Endothelial cell of umbilical vein (primary cell): ENCODE measurements at regions not wholly inside any gene's neighbourhood (a gene's known extent, or its start where the extent isn't known, plus 50 kb on each side); places are given as distances from the start of the nearest gene placed in this dataset.

Experiments used
- EZH2 ChIP-seq: IDR thresholded peaks from 2 replicates; pipeline ENCODE4 v1.6.1; 2012; ENCODE audit warnings: borderline replicate concordance, low read depth, mild to moderate bottlenecking, moderate library complexity, low read length, inconsistent platforms; ENCODE audit not compliant: severe bottlenecking
- GATA2 ChIP-seq: IDR thresholded peaks from 2 replicates; pipeline ENCODE4 v1.7.0; 2011; ENCODE audit warnings: low read depth, mild to moderate bottlenecking, moderate library complexity, mixed read lengths, low read length; ENCODE audit not compliant: insufficient read length, insufficient read depth
- MYC ChIP-seq: IDR thresholded peaks from one replicate; pipeline ENCODE4 v1.6.1; 2011; ENCODE audit warnings: mild to moderate bottlenecking, low read depth, low read length
- POLR2A ChIP-seq: IDR thresholded peaks from 2 replicates; pipeline ENCODE4 v1.6.1; 2012; ENCODE audit warnings: low read depth, mild to moderate bottlenecking, control low read depth, low read length
- POLR2AphosphoS5 ChIP-seq: IDR thresholded peaks from 2 replicates; pipeline ENCODE4 v1.6.1; 2012; ENCODE audit warnings: low read depth, mild to moderate bottlenecking, control low read depth, low read length, moderate library complexity; ENCODE audit not compliant: insufficient read depth
- TF ChIP-seq, protein P1 (sequence below), 2 donors: IDR thresholded peaks; 1 replicate in 1 of 2; 2 replicates in 1 of 2; pipeline ENCODE4 v1.5.1; 2011; ENCODE audit warnings: low read length in 2 of 2, mild to moderate bottlenecking in 2 of 2, moderate library complexity in 2 of 2, control low read depth in 1 of 2, inconsistent platforms in 1 of 2, low read depth in 1 of 2; ENCODE audit not compliant: insufficient read depth in 1 of 2; ENCODE audit errors: extremely low read depth in 1 of 2
- TF ChIP-seq, protein P2 (sequence below): IDR thresholded peaks from 2 replicates; pipeline ENCODE4 v1.6.1; 2011; ENCODE audit not compliant: insufficient read depth, insufficient read length

DNA sequence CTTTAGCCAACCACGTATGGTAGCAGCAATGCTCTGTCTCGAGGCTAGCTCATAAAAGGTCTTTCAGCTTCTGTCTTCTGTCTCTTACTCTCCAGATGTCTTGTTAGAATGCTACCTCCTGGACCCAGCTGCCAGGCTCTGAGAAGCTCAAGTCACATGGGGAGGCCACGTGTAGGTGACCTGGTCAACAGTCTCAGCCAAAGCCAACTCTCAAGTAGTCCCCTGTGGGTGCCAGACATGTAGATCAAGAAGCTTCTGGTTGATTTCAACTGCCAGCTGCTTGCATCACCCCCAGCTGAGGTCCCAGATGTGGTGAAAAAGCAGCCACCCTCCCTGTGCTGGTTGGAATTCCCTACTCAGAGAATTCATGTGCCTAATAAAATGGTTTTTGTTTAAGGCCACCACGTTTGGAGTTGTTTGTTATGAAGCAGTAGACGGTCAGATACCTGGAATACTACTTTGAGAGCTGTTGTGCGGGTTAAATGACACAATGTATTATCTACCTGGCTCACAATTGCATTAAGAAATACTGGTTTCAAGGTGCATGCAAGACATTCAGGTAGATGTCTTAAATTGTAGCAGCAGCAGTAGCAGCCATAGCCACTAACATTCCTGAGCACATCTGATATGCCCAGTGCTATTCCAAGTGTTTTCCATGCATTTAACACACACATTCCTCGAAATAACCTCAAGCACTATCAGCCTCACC, 131.0 kb upstream of the RFC3 start:
- TF ChIP-seq, protein P1, sequence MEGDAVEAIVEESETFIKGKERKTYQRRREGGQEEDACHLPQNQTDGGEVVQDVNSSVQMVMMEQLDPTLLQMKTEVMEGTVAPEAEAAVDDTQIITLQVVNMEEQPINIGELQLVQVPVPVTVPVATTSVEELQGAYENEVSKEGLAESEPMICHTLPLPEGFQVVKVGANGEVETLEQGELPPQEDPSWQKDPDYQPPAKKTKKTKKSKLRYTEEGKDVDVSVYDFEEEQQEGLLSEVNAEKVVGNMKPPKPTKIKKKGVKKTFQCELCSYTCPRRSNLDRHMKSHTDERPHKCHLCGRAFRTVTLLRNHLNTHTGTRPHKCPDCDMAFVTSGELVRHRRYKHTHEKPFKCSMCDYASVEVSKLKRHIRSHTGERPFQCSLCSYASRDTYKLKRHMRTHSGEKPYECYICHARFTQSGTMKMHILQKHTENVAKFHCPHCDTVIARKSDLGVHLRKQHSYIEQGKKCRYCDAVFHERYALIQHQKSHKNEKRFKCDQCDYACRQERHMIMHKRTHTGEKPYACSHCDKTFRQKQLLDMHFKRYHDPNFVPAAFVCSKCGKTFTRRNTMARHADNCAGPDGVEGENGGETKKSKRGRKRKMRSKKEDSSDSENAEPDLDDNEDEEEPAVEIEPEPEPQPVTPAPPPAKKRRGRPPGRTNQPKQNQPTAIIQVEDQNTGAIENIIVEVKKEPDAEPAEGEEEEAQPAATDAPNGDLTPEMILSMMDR (IDR thresholded peaks at IDR 0.05; ENCODE audit: extremely low read depth in 1 of 2, insufficient read depth in 1 of 2, low read depth in 1 of 2, low read length in 2 of 2) = no peak
- no peak for TF ChIP-seq POLR2A
- TF ChIP-seq EZH2 = no peak
- no peak for TF ChIP-seq POLR2AphosphoS5
- TF ChIP-seq, protein P2, sequence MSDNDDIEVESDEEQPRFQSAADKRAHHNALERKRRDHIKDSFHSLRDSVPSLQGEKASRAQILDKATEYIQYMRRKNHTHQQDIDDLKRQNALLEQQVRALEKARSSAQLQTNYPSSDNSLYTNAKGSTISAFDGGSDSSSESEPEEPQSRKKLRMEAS = no peak
- no peak for TF ChIP-seq MYC
- no peak for TF ChIP-seq GATA2
